Left renal pelvis (tissue), 4 donors: ENCODE measurements at regions not wholly inside any gene's neighbourhood (a gene's known extent, or its start where the extent isn't known, plus 50 kb on each side); places are given as distances from the start of the nearest gene placed in this dataset.
"Not testable (repeated sequence)": the region's sequence is repeated elsewhere in the genome, so short reads cannot be mapped to it uniquely, and the experiment has no call there.

ENCODE experiments used
- DNase-seq, 4 donors: peaks; one replicate each; pipeline ENCODE4 v3.0.0-alpha.2; 2013; ENCODE audit warnings: low read depth in 4 of 4, low spot score in 3 of 4

DNA sequence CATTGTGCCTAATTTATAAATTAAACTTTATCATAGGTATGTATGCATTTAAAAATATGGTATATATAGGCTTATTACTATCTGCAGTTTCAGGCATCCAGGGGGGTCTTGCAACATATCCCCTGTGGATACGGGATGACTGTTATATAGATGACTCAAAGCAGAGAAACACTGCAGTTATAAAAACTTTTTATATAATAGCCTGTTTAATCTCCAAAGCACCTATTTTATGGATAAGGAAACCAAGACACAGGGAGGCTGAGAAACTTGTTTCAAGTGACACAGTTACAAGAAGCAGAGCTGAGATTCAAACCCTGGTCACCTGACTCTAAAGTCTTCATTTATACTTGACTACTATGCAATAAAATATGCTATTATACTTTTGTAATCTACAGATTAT, 897.7 kb downstream of the KCNA4 start:
- DNase-seq, result no peak

DNA sequence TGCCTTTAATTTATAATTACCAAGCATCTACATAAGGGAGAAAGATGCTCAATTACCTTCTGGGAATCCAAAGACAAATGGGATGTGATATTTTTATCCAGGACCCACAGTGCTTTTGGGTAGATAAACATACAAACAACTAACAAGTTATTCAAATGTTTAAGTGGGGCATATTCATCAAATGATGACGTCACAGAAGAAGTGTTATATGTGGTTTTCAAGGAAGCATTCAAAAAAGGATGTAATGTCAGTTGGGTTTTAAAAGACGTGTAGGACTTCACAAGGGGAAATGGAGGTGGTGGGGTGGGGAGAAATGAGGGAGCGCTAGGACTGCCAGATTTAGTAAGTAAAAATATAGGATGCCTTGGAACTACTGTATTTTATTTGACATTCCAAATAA, 915.9 kb downstream of the KCNA4 start:
- DNase-seq, result no peak

DNA sequence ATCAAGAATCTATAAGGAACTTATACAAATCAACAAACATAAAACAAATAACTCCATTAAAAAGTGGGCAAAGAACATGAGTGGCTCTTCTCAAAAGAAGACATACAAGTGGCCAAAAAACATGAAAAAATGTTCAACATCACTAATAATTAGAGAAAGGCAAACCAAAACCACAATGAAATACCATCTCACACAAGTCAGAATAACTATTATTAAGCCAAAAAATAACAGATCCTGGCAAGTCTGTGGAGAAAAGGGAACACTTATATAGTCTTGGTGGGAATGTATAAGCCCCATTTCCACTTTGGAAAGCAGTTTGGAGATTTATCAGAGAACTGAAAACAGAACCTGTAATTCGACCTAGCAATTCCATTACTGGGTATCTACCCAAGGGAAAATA, 921.0 kb downstream of the KCNA4 start:
- no peak for DNase-seq

DNA sequence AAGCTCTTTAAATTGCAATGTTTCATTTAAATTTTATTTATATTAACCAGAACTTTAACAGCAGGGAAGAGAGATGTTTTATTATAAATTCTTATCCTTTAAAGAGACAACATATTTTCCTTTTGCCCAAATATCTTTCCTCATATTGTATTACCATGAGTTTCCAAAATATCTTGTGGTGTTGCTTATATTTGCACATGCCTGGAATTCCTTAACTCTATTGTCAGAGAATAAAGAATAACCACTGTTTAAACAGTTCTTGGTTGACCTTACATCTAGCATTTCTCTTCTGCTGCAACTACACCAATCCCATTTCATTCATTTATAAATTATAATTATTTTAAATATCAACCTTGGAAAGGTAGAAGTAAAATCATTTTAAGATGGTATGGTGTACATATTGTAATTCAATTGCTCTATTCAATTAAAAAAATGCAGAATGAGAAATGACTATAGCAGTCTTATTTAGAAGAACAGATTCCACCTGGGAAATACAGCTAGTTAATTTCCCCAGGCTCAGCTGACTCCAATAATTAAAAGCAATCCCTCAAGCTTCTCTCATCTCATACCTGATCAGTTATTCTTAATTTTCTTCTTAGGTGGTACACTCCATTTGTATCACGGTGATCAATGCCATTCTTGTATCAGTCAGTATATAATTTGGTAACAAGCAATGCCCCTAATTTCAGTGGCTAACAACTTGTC, 923.3 kb downstream of the KCNA4 start:
- DNase-seq, result no peak

DNA sequence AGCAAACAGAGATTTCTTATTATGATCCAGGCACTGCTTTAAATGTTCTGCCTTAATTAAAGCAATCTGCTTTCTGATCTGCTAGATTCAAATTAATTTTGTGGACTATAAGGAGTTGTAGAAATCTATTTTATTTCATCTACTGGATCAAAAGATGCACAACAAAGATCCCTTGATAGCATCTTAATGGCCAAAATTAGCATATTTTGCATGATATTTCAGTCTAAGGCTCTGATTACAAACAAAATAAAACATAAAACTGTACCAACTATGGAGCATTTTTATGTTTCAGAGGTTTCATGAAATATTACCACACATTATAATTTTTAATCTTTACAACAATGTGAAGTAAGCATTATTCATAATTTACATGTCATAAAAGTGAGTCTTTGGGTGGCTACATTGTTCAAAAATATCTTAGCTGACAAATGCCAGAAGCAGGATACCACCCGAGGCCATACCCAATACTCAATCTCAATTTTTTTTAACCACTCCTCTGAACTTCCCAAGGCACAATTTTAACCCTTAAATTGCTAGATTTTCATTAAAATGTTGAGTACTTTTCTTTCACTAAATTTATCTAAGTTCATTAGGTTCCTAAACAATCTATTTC, 929.5 kb downstream of the KCNA4 start:
- no peak for DNase-seq

DNA sequence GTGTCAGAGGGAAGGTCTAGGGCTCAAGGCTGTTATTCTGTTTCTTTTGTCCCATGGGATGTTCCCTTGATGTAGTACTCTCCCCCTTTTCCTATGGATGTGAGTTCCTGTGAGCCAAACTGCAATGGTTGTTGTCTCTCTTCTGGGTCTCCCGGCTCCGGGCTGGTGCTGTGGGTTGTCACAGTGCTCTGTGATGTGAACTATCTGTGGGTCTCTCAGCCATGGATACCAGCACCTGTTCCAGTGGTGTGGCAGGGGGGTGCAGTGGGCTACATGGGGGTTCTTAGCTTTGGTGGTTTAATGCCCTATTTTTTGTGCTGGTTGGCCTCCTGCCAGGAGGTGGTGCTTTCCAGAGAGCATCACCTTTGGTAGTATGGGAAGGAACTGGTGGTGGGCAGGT, 941.1 kb downstream of the KCNA4 start:
- no peak for DNase-seq

DNA sequence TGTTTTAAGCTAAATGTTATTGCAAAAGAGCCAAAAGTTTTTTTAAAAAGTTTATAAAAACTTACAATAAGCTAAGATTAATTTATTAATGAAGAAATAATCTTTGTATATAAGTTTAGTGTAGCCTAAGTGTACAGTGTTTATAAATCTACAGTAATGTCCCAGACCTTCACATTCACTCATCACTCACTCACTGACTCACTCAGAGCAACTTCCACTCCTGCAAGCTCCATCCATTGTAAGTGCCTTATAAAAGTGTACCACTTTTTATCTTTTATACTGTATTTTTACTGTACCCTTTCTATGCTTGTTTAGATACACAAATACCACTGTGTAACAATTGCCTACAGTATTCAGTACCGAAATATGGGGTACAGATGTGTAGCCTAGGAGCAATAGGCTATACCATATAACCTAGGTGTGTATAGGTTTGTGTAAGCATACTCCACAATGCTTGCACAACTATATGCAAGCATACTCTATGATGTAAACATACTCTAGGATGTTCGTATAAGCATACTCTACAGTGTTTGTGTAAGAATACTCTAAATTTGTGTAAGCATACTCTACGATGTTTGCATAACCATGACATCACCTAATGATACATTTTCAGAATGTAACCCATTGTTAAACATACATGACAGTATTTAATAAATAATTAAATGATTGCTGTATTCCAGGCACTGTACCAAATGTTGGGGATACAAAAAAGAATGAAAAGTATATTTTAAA, 953.0 kb downstream of the KCNA4 start:
- DNase-seq, result no peak

DNA sequence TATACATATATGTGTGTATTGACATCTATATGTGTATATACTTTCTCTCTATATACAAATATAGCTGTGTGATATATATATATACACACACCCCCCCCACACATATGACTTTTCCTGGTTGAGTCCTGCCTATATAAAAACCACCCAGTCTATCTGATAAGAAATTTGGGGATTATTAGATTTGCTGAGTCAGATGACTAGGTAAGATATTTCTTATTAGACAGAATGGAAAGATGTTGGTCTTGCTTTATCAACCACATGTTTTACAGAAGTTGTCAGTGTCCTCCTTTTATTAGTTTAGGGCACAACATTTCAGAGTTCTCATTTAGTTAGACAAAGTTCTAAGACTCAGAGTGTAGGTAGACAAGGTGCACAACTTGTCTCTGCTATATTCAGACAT, 953.3 kb downstream of the METTL15 start:
- no peak for DNase-seq

DNA sequence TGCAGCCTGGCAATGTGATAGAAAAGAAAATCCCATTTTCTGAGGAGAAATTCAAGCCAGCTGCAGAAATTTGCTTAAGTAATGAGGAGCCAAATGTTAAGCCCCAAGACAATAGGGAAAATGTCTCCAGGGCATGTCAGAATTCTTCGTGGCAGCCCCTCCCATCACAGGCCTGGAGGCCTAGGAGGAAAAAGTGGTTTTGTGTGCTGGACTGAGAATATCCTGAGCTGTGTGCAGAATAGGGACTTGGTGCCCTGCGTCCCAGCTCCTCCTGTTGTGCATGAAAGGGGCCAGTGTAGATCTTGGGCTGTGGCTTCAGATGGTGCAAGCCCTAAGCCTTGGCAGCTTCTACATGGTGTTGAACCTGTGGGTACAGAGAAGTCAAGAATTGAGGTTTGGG, 948.3 kb downstream of the METTL15 start:
- not testable (repeated sequence) for DNase-seq

DNA sequence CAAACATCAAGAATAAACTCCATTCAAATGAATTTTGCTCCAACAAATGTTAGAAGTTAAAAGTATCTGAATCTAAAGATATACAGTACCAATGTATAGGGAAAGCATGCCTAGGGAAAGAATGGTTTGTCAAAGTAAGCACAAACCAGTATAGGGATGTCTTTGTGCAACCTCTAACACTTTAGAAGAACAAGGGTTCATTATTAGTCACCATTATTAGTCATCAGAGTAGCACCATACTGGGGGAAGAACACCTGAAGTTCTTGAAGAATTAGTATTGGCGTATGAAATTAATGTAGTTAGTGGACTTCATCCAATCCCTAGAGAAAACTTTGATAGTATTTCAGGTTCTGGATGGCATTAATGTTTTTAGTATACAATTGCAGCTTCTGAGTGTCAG, 943.7 kb downstream of the METTL15 start:
- DNase-seq, result no peak

DNA sequence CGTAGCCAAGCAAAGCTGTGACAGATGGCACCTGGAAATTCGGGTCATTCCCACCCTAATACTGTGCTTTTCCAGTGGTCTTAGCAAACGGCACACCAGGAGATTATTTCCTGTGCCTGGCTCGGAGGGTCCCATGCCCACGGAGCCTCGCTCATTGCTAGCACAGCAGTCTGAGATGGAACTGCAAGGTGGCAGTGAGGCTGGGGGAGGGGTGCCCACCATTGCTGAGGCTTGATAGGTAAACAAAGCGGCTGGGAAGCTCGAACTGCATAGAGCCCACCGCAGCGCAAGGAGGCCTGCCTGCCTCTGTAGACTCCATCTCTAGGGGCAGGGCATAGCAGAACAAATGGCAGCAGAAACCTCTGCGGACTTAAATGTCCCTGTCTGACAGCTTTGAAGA, 942.8 kb downstream of the METTL15 start:
- not testable (repeated sequence) for DNase-seq

DNA sequence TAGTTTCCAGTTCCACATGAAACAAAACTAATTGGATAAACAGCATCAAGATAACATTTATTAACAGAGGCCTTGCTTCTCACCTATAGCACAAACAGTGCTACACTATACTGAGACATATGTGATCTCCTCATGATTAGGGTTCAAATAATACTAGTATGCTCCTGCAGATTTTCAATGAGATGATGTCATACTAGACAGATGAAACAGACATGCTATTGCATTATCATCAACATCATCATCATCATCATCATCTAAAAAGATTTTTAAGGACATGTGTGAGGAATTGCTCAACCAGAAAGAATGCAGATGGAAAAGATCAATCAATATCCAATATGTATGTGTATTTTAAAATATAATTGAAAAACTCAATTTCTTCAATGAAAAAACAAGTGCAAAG, 932.3 kb downstream of the METTL15 start:
- DNase-seq, result no peak

DNA sequence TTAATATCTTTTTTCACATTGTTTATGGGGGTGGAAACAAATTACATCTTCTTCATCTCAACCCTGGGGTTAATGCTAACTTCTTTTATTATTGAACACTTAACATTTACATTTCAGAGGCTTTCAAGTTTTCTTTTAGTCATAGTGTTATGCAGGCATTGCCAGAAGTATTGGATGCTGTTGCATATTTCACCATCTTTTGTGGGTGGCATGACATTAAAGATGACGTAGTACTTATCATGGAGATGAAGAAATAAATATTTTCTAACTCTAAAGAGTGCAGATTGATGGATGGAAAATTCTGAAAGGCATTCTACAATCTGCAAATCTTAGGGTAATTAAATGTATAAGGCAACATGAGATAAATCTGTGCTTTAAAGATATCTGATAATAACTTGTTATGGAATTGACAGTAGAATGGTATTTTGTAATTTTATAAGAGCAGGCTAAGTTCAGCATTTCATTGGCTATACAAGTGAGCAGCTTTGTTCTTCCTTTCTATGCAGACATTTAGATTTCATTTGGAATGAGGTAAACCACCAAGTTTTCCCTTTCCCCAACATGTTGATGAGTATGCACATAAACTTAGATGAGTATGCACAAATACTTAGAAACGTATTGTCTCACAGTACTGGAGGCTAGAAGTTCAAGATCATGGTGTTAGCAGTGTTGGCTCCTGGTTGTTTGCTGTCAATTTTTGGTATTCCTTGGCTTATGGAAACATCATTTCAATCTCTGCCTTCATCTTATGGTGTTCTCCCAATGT, 924.4 kb downstream of the METTL15 start:
- no peak for DNase-seq

DNA sequence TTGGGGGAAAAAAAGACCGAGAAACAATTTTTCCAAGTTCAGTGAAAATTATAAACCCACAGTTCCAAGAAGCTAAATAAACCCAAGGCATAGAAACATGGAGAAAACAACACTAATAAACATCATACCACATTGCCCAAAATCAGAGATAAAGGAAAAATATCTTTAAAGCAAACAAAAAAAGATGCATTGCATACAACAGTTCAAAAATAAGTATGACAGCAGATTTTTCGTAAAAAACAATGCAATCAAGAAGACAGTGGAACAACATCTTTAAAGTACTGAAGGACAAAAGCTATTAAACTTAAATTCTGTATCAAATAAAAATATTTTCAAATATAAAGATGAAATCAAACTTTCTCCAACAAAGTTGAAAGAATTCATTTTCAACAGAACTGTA, 921.3 kb downstream of the METTL15 start:
- DNase-seq, result no peak

DNA sequence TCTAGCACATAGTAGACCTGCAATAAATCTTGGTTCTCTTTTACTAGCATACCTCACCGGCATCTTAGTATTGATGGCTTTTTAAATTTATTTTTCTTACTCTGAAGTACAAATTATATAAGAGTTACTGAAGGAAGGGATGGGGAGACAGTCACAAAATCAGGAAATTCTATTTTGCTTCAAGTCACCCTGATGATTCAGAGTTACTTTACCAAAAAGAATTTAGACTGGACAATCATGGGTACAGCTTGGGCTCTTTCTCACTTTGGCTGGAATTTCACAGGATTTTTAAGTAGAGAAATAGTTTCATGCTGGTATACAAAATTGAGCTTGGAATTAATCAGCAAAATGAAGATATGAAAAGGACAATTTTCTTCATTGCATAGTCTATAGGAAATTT, 919.2 kb downstream of the METTL15 start:
- DNase-seq, result no peak

DNA sequence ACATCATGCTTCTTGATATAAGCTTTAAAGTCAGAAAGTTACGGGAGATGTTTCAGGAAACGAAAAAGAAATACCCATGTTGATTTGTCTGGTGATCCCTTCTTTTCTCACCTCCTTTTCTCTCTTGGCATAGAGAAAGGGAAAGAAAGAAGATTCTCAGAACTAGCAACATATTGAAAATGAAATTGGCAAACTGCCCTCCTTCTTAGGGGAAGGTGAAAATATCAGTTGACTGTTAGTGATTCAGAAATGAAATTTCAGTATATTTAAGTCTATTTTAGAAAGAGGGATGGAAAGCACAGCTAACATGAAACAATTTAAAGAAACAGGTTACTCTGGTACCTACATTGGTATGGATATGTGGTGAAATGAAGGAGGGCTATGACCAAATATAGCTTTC, 918.1 kb downstream of the METTL15 start:
- no peak for DNase-seq

DNA sequence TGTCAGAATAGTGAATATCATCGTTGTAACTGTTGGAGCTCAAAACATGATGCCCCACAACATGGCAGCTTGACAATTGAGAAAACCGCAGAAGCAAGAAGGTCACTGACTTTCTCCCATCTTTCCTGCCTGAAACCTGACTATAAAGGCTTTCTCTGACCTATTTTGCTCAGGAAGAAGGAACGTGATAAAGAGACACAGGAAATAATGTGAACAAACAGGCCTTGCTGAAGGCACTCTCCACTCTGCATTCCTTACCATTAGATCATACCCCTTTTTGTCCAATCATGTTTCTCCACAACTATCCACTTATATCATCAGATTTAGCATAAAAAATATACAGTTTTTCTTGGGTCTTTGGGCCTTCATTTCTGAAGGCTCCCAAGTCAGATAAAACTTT, 916.8 kb downstream of the METTL15 start:
- no peak for DNase-seq

DNA sequence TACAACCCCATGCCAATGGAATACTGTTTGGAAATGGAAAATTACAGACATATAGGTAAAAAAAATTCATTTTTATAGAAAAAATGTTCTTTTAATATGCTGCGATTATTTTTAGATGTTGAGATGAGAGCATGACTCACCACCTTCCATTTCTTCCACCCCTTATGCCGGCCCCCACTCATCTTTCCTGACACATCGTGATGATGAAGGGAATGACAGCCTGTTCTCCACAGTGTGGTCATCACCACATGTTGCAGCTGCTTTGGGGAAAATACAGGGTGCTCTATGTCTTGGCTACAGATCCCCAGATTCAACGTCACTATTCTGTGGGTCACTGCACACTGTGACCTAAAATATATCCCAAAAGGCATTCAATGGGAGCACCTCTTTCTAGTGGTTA, 916.2 kb downstream of the METTL15 start:
- no peak for DNase-seq

DNA sequence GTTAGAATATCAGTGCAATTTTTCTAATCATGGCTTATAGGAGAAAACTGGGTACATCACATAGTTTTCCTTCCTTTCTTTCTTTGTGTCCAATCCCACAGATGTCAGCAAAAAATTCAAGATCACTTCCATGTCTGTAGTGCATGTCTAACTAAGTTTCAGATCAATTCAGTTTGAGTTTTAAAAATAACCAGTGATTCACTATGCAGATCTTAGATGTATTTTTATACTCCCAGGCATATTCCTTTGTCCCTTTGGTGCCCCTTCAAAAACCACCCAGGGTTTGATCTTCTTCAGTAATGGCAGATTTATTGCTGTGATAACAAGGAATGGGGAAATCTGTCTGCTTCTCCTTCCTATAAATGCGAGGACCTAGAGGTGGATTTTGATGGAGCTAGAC, 915.6 kb downstream of the METTL15 start:
- no peak for DNase-seq

DNA sequence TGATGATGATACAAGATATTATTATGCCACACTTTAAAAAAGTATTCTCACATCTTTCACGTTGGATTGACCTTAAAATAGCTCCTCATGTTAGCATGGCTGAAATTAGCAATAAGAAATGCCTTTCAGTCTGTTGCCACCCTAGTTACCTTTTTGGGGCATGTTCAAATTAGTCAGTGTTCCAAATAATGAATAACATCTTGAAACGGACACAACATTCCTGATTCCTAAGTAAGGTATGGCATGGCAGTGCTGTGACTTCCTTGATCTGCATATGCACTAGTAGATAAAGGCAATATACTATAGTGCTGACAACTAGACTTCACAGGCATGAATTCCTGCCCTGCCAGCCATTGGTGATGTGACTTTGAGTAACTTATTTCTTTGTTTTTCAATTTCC, 914.5 kb downstream of the METTL15 start:
- no peak for DNase-seq

DNA sequence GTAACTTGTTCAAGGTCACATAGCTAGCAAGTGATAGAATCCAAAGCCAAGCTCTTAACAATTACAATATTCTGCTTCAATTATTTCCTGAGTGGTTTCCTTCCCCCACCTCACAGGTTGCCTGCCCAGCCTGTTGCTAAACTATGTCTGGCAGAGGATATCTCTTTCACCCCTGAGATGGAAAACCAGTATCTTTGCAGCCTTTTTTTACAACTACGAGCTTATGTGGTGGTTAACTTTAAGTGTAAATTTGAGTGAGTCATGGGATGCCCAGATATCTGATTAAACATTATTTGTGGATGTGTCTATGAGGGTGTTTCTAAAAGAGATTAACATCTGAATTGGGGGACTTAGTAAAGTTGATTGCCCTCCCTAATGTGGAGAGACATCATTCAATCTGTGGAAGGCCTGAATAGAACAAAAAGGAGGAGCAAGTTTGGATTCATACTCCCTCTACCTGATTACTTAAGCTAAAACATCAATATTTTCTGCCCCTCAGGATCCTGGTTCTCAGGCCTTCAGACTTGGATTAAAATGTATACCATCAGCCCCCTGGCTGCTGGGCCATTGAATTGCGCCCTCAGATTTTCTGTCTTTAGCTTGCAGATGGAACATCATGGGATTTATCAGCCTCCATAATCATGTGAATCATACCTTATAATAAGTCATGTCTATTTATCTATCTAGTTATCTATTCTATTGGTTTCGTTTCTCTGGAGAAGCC, 911.9 kb downstream of the METTL15 start:
- DNase-seq, result no peak
